GM21528 (cell line): ENCODE measurements at regions not wholly inside any gene's neighbourhood (a gene's known extent, or its start where the extent isn't known, plus 50 kb on each side); places are given as distances from the start of the nearest gene placed in this dataset.

Experiments used
- ATAC-seq: cut with Tn5 transposase; IDR thresholded peaks from one replicate; pipeline ENCODE4 v1.9.1; 2021; ENCODE audit warnings: mild to moderate bottlenecking, moderate library complexity; ENCODE audit not compliant: unreplicated experiment, low FRiP score

- no peak for ATAC-seq
These were observed 392.9 kb upstream of the PFKP start for GRCh38 chr10:2674451-2674850.

GRCh38 chr10:2670864-2671263 is 396.5 kb upstream of the PFKP start:
- no peak for ATAC-seq

- no peak for ATAC-seq
These were observed 401.6 kb upstream of the PFKP start for GRCh38 chr10:2665772-2666171.

- ATAC-seq = no peak
These were observed 407.1 kb upstream of the PFKP start for GRCh38 chr10:2660276-2660675.

- no peak for ATAC-seq
These were observed 407.6 kb upstream of the PFKP start for GRCh38 chr10:2659660-2660209.

- ATAC-seq = no peak
These were observed 408.6 kb upstream of the PFKP start for GRCh38 chr10:2658780-2659179.

- ATAC-seq = no peak
These were observed 417.0 kb upstream of the PFKP start for GRCh38 chr10:2650328-2650727.

- ATAC-seq = no peak
These were observed 426.3 kb upstream of the PFKP start for GRCh38 chr10:2641028-2641427.

GRCh38 chr10:2633630-2634029 is 433.7 kb upstream of the PFKP start:
- no peak for ATAC-seq

GRCh38 chr10:2631557-2632205 is 435.7 kb upstream of the PFKP start:
- ATAC-seq = no peak

GRCh38 chr10:2628705-2629104 is 438.6 kb upstream of the PFKP start:
- ATAC-seq = no peak

- no peak for ATAC-seq
These were observed 439.4 kb upstream of the PFKP start for GRCh38 chr10:2627969-2628368.

- no peak for ATAC-seq
These were observed 442.3 kb upstream of the PFKP start for GRCh38 chr10:2625094-2625493.

- no peak for ATAC-seq
These were observed 443.6 kb upstream of the PFKP start for GRCh38 chr10:2623675-2624274.

GRCh38 chr10:2620827-2621521 is 446.4 kb upstream of the PFKP start:
- no peak for ATAC-seq

GRCh38 chr10:2619916-2620315 is 447.4 kb upstream of the PFKP start:
- ATAC-seq = no peak

GRCh38 chr10:2619472-2619871 is 447.9 kb upstream of the PFKP start:
- ATAC-seq = no peak

- ATAC-seq = no peak
These were observed 448.7 kb upstream of the PFKP start for GRCh38 chr10:2618690-2619089.

- no peak for ATAC-seq
These were observed 451.1 kb upstream of the PFKP start for GRCh38 chr10:2616215-2616614.

GRCh38 chr10:2611603-2612002 is 455.7 kb upstream of the PFKP start:
- no peak for ATAC-seq

GRCh38 chr10:2610946-2611345 is 456.4 kb upstream of the PFKP start:
- no peak for ATAC-seq

- ATAC-seq = no peak
These were observed 462.5 kb upstream of the PFKP start for GRCh38 chr10:2604891-2605290.
